H9 (cell line): ENCODE measurements at regions not wholly inside any gene's neighbourhood (a gene's known extent, or its start where the extent isn't known, plus 50 kb on each side); places are given as distances from the start of the nearest gene placed in this dataset.

Source experiments
- DNase-seq: peaks from one replicate; pipeline ENCODE4 v3.0.0-alpha.2; 2017
- H2AFZ ChIP-seq: one replicate; pipeline ENCODE4 v1.6.1; 2013; ENCODE audit warnings: mild to moderate bottlenecking, low read length, control low read depth, moderate library complexity
- H2AK5ac ChIP-seq: 2 replicates; pipeline ENCODE4 v1.6.1; 2013; ENCODE audit warnings: low read length, control low read depth, mixed read lengths; ENCODE audit not compliant: insufficient read length
- H2BK120ac ChIP-seq: one replicate; pipeline ENCODE4 v1.6.1; 2013; ENCODE audit warnings: low read depth, mild to moderate bottlenecking, low read length, control low read depth, inconsistent platforms; ENCODE audit not compliant: poor library complexity, severe bottlenecking
- H2BK12ac ChIP-seq: 2 replicates; pipeline ENCODE4 v1.6.1; 2013; ENCODE audit warnings: low read length, control low read depth, mixed read lengths, low read depth; ENCODE audit not compliant: insufficient read length
- H2BK15ac ChIP-seq: 2 replicates; pipeline ENCODE4 v1.6.1; 2013; ENCODE audit warnings: low read depth, low read length, control low read depth
- H2BK20ac ChIP-seq: one replicate; pipeline ENCODE4 v1.6.1; 2013; ENCODE audit warnings: low read depth, mild to moderate bottlenecking, low read length, control low read depth, inconsistent platforms; ENCODE audit not compliant: poor library complexity, severe bottlenecking
- H2BK5ac ChIP-seq: 2 replicates; pipeline ENCODE4 v1.6.1; 2013; ENCODE audit warnings: low read length, control low read depth, mixed read lengths; ENCODE audit not compliant: insufficient read length
- H3K14ac ChIP-seq: 2 replicates; pipeline ENCODE4 v1.6.1; 2013; ENCODE audit warnings: low read length, control low read depth; ENCODE audit not compliant: insufficient read depth
- H3K18ac ChIP-seq: 2 replicates; pipeline ENCODE4 v1.6.1; 2013; ENCODE audit warnings: low read depth, mild to moderate bottlenecking, mixed read lengths, low read length, control low read depth; ENCODE audit not compliant: insufficient read length
- H3K23ac ChIP-seq: 2 replicates; pipeline ENCODE4 v1.6.1; 2013; ENCODE audit warnings: low read length, control low read depth, mixed read lengths, low read depth; ENCODE audit not compliant: insufficient read length
- H3K23me2 ChIP-seq: 2 replicates; pipeline ENCODE4 v1.6.1; 2013; ENCODE audit warnings: low read depth, mild to moderate bottlenecking, mixed read lengths, low read length, control low read depth; ENCODE audit not compliant: insufficient read length, poor library complexity, severe bottlenecking
- H3K27ac ChIP-seq: 2 replicates; pipeline ENCODE4 v1.5.1; 2013; ENCODE audit warnings: low read length, control low read depth, mixed read lengths, low read depth; ENCODE audit not compliant: insufficient read length
- H3K27me3 ChIP-seq: 2 replicates; pipeline ENCODE4 v1.6.1; 2013; ENCODE audit warnings: low read length, control low read depth, inconsistent platforms; ENCODE audit not compliant: insufficient read depth
- H3K4ac ChIP-seq: 2 replicates; pipeline ENCODE4 v1.6.1; 2013; ENCODE audit warnings: low read depth, mild to moderate bottlenecking, control low read depth, inconsistent platforms, low read length, moderate library complexity
- H3K4me1 ChIP-seq: 2 replicates; pipeline ENCODE4 v1.6.1; 2013; ENCODE audit warnings: low read length, control low read depth, inconsistent platforms; ENCODE audit not compliant: insufficient read depth
- H3K4me2 ChIP-seq: 2 replicates; pipeline ENCODE4 v1.6.1; 2013; ENCODE audit warnings: low read length, control low read depth, mixed read lengths; ENCODE audit not compliant: insufficient read length, insufficient read depth
- H3K56ac ChIP-seq: 2 replicates; pipeline ENCODE4 v1.6.1; 2013; ENCODE audit warnings: low read depth, mild to moderate bottlenecking, mixed read lengths, low read length, control low read depth; ENCODE audit not compliant: insufficient read length
- H3K79me1 ChIP-seq: 2 replicates; pipeline ENCODE4 v1.6.1; 2013; ENCODE audit warnings: low read depth, mild to moderate bottlenecking, moderate library complexity, low read length, control low read depth, inconsistent platforms; ENCODE audit not compliant: insufficient read depth, poor library complexity, severe bottlenecking
- H3K79me2 ChIP-seq: 2 replicates; pipeline ENCODE4 v1.6.1; 2013; ENCODE audit warnings: low read length, control low read depth, inconsistent platforms; ENCODE audit not compliant: insufficient read depth
- H3K9ac ChIP-seq: 2 replicates; pipeline ENCODE4 v1.6.1; 2013; ENCODE audit warnings: low read length, control low read depth, mixed read lengths; ENCODE audit not compliant: insufficient read length; ENCODE audit errors: extremely low read depth
- H3K9me3 ChIP-seq: one replicate; pipeline ENCODE4 v1.6.1; 2013; ENCODE audit warnings: low read depth, low read length, inconsistent platforms; ENCODE audit not compliant: control insufficient read depth
- H3T11ph ChIP-seq: one replicate; pipeline ENCODE4 v1.6.1; 2013; ENCODE audit warnings: mild to moderate bottlenecking, low read length, control low read depth, inconsistent platforms
- H4K20me1 ChIP-seq: one replicate; pipeline ENCODE4 v1.6.1; 2013; ENCODE audit not compliant: control insufficient read depth, insufficient read length, insufficient read depth
- H4K5ac ChIP-seq: 2 replicates; pipeline ENCODE4 v1.6.1; 2013; ENCODE audit warnings: low read depth, mild to moderate bottlenecking, mixed read lengths, low read length, control low read depth; ENCODE audit not compliant: insufficient read length
- H4K8ac ChIP-seq: replicated peaks from 2 replicates; pipeline ENCODE4 v1.6.1; 2013; ENCODE audit warnings: low read length, control low read depth, mixed read lengths, low read depth; ENCODE audit not compliant: insufficient read length
- H4K91ac ChIP-seq: 2 replicates; pipeline ENCODE4 v1.6.1; 2013; ENCODE audit warnings: low read depth, mild to moderate bottlenecking, moderate library complexity, mixed read lengths, low read length, control low read depth; ENCODE audit not compliant: insufficient read length
- H3K27ac Mint-ChIP-seq, 3 experiments: 2 replicates in 2 of 3; 3 replicates in 1 of 3; pipeline ENCODE4 v1.8.0; 2020 to 2021; ENCODE audit warnings: mixed read lengths in 3 of 3, mild to moderate bottlenecking in 1 of 3, moderate library complexity in 1 of 3
- H3K27me3 Mint-ChIP-seq: 2 replicates; pipeline ENCODE4 v1.8.0; 2021; ENCODE audit warnings: low read depth, mild to moderate bottlenecking, moderate library complexity, mixed read lengths
- H3K36me3 Mint-ChIP-seq, 3 experiments: 2 replicates in 2 of 3; 3 replicates in 1 of 3; pipeline ENCODE4 v1.8.0; 2020 to 2021; ENCODE audit warnings: low read depth in 3 of 3, mixed read lengths in 3 of 3; ENCODE audit not compliant: insufficient read depth in 1 of 3
- H3K4me1 Mint-ChIP-seq, 2 experiments: 2 replicates each; pipeline ENCODE4 v1.8.0; 2020; ENCODE audit warnings: mixed read lengths in 2 of 2
- H3K4me3 Mint-ChIP-seq, 2 experiments: 2 replicates in 1 of 2; 3 replicates in 1 of 2; pipeline ENCODE4 v1.8.0; 2020 to 2021; ENCODE audit warnings: mild to moderate bottlenecking in 2 of 2, mixed read lengths in 2 of 2, moderate library complexity in 1 of 2
- H3K9me3 Mint-ChIP-seq, 2 experiments: 2 replicates in 1 of 2; 3 replicates in 1 of 2; pipeline ENCODE4 v1.8.0; 2020; ENCODE audit warnings: mild to moderate bottlenecking in 2 of 2, mixed read lengths in 2 of 2, moderate library complexity in 1 of 2
- CTCF ChIP-seq: fragments of 200-600 bp; sonication (generic); conservative IDR thresholded peaks from 3 replicates; pipeline ENCODE4 v1.8.0; 2021; ENCODE audit warnings: antibody characterized with exemption, mild to moderate bottlenecking
- WGBS: extraction: QIAGEN DNeasy Blood & Tissue Kit; methylation state at CpG from one replicate; pipeline ENCODE4 v1.1.7; 2013; ENCODE audit warnings: missing lambda C conversion rate, low lambda C conversion rate, mixed read lengths; ENCODE audit not compliant: insufficient read length; ENCODE audit errors: extremely low coverage; 5-methylcytosine and 5-hydroxymethylcytosine counted together

- Mint-ChIP-seq H3K36me3 (peaks cover 0 to 2% (median 0%) of the 10 kb centered on the region in 3 experiments; a peak in 2 of 7 replicates), H3K9me3 (peaks cover 3% of the 10 kb centered on the region in 2 experiments; a peak in 2 of 5 replicates), H3K4me1 (peaks cover 0 to 10% of the 10 kb centered on the region in 2 experiments; a peak in 1 of 4 replicates), H3K4me3 (no peak overlapping the region), H3K27ac (no peak overlapping the region), H3K27me3 (no peaks in the 10 kb centered on the region)
- Histone ChIP-seq H3K56ac (no peak overlapping the region), H3K4me1 (no peaks in the 10 kb centered on the region), H2BK20ac (no peak overlapping the region), H3K9me3 (no peaks in the 10 kb centered on the region), H2BK15ac (no peak overlapping the region), H3K27ac (no peak overlapping the region), H3T11ph (no peak overlapping the region), H3K9ac (no peak overlapping the region), H3K27me3 (no peaks in the 10 kb centered on the region), H4K91ac (no peak overlapping the region), H3K23ac (no peak overlapping the region), H4K8ac (no peak overlapping the region), H2BK5ac (no peak overlapping the region), H3K4ac (no peak overlapping the region), H2AK5ac (no peak overlapping the region), H3K14ac (no peak overlapping the region), H4K20me1 (no peaks in the 10 kb centered on the region), H3K4me2 (no peak overlapping the region), H3K23me2 (no peaks in the 10 kb centered on the region), H3K79me2 (no peaks in the 10 kb centered on the region), H4K5ac (no peak overlapping the region), H3K18ac (no peak overlapping the region), H2AFZ (no peak overlapping the region), H2BK12ac (no peak overlapping the region), H3K79me1 (no peaks in the 10 kb centered on the region), H2BK120ac (no peak overlapping the region)
- no CpG with 5 or more reads among the region's 1 CpG for WGBS
- DNase-seq: no peak
- no peak for TF ChIP-seq CTCF
These were observed 453.7 kb downstream of the NAV3 start for GRCh38 chr12:78284417-78284816.
